MM.1S (cell line): ENCODE measurements at regions not wholly inside any gene's neighbourhood (a gene's known extent, or its start where the extent isn't known, plus 50 kb on each side); places are given as distances from the start of the nearest gene placed in this dataset.

Experiments used
- DNase-seq: peaks from one replicate; pipeline ENCODE4 v3.0.0-alpha.2; 2015
- H2AFZ ChIP-seq: fragments of 300-600 bp; sonication (generic); 2 replicates; pipeline ENCODE4 v1.6.0; 2016; ENCODE audit warnings: antibody characterized with exemption, low read length
- H3F3A ChIP-seq: fragments of 300-600 bp; sonication (generic); 2 replicates; pipeline ENCODE4 v1.6.1; 2016; ENCODE audit warnings: mild to moderate bottlenecking, antibody characterized with exemption, low read length, moderate library complexity, mixed read lengths; ENCODE audit not compliant: insufficient read depth
- H3K27ac ChIP-seq: fragments of 300-600 bp; sonication (generic); 2 replicates; pipeline ENCODE4 v1.5.1; 2016; ENCODE audit warnings: mild to moderate bottlenecking, low read length
- H3K27me3 ChIP-seq: fragments of 300-600 bp; sonication (generic); replicated peaks from 2 replicates; pipeline ENCODE4 v1.6.0; 2016; ENCODE audit warnings: low read length; ENCODE audit not compliant: insufficient read depth
- H3K36me3 ChIP-seq: fragments of 300-600 bp; sonication (generic); replicated peaks from 2 replicates; pipeline ENCODE4 v1.6.1; 2016; ENCODE audit warnings: mild to moderate bottlenecking, low read length, mixed read lengths; ENCODE audit not compliant: insufficient read depth
- H3K4me1 ChIP-seq: fragments of 300-600 bp; sonication (generic); 2 replicates; pipeline ENCODE4 v1.6.1; 2016; ENCODE audit warnings: low read length, mixed read lengths
- H3K4me2 ChIP-seq: fragments of 300-600 bp; sonication (generic); 2 replicates; pipeline ENCODE4 v1.6.0; 2016; ENCODE audit warnings: low read depth, low read length
- H3K4me3 ChIP-seq: fragments of 300-600 bp; sonication (generic); 2 replicates; pipeline ENCODE4 v1.5.1; 2016; ENCODE audit warnings: low read length, mixed read lengths
- H3K79me2 ChIP-seq: fragments of 300-600 bp; sonication (generic); 2 replicates; pipeline ENCODE4 v1.6.1; 2016; ENCODE audit warnings: mixed run types, low read length, mixed read lengths
- H3K9ac ChIP-seq: fragments of 300-600 bp; sonication (generic); 2 replicates; pipeline ENCODE4 v1.6.1; 2016; ENCODE audit warnings: low read length, mixed read lengths
- H3K9me2 ChIP-seq: fragments of 300-600 bp; sonication (generic); replicated peaks from 2 replicates; pipeline ENCODE4 v1.6.1; 2016; ENCODE audit warnings: mild to moderate bottlenecking, low read length, mixed read lengths; ENCODE audit not compliant: insufficient read depth
- H3K9me3 ChIP-seq: fragments of 300-600 bp; sonication (generic); replicated peaks from 2 replicates; pipeline ENCODE4 v1.6.1; 2016; ENCODE audit warnings: mild to moderate bottlenecking, low read length, mixed read lengths; ENCODE audit not compliant: insufficient read depth
- H4K20me1 ChIP-seq: fragments of 300-600 bp; sonication (generic); 2 replicates; pipeline ENCODE4 v1.6.1; 2016; ENCODE audit warnings: mild to moderate bottlenecking, low read length, moderate library complexity, mixed read lengths; ENCODE audit not compliant: insufficient read depth
- CTCF ChIP-seq: fragments of 300-600 bp; sonication (generic); IDR thresholded peaks from 2 replicates; pipeline ENCODE4 v1.5.1; 2016; ENCODE audit warnings: antibody characterized with exemption, low read length, mixed read lengths
- EZH2 ChIP-seq: fragments of 300-600 bp; sonication (generic); optimal IDR thresholded peaks from 2 replicates; pipeline ENCODE3; 2017; ENCODE audit warnings: low read depth, mild to moderate bottlenecking, antibody characterized with exemption, low read length, mixed read lengths
- EZH2phosphoT487 ChIP-seq: fragments of 300-600 bp; sonication (generic); IDR thresholded peaks from 2 replicates; pipeline ENCODE4 v1.6.1; 2018; ENCODE audit warnings: antibody characterized with exemption, low read length

- DNase-seq: no peak
- Histone ChIP-seq H4K20me1 (no peaks in the 10 kb centered on the region), H3K9me2 (no peaks in the 10 kb centered on the region), H3K79me2 (no peaks in the 10 kb centered on the region), H2AFZ (no peak overlapping the region), H3K4me2 (no peak overlapping the region), H3K27ac (no peak overlapping the region), H3K4me1 (peaks cover 8% of the 10 kb centered on the region; the same call in 1 of the 2 replicates), H3F3A (no peaks in the 10 kb centered on the region), H3K36me3 (no peaks in the 10 kb centered on the region), H3K4me3 (no peak overlapping the region), H3K27me3 (no peaks in the 10 kb centered on the region), H3K9me3 (no peaks in the 10 kb centered on the region), H3K9ac (no peak overlapping the region)
- no peak for TF ChIP-seq EZH2
- TF ChIP-seq EZH2phosphoT487: no peak
- TF ChIP-seq CTCF: no peak
Observed at GRCh38 chr7:138237995-138238394, 161.7 kb downstream of the AKR1D1 start.

- H3K9me2 ChIP-seq: no peaks in the 10 kb centered on the region
- no peak for TF ChIP-seq EZH2
- TF ChIP-seq CTCF: no peak
- TF ChIP-seq EZH2phosphoT487: no peak
- no peak overlapping the region for H3K9ac ChIP-seq
- no peaks in the 10 kb centered on the region for H3F3A ChIP-seq
- no peak overlapping the region for H3K4me3 ChIP-seq
- H3K4me2 ChIP-seq: no peak overlapping the region
- H3K4me1 ChIP-seq: peaks cover 8% of the 10 kb centered on the region; the same call in 1 of the 2 replicates
- H3K27me3 ChIP-seq: no peaks in the 10 kb centered on the region
- H3K9me3 ChIP-seq: no peaks in the 10 kb centered on the region
- DNase-seq: peak; percentile 46
- no peaks in the 10 kb centered on the region for H4K20me1 ChIP-seq
- H2AFZ ChIP-seq: no peak overlapping the region
- no peak overlapping the region for H3K27ac ChIP-seq
- no peaks in the 10 kb centered on the region for H3K79me2 ChIP-seq
- no peaks in the 10 kb centered on the region for H3K36me3 ChIP-seq
Observed at GRCh38 chr7:138238734-138239659, 162.7 kb downstream of the AKR1D1 start.

DNA sequence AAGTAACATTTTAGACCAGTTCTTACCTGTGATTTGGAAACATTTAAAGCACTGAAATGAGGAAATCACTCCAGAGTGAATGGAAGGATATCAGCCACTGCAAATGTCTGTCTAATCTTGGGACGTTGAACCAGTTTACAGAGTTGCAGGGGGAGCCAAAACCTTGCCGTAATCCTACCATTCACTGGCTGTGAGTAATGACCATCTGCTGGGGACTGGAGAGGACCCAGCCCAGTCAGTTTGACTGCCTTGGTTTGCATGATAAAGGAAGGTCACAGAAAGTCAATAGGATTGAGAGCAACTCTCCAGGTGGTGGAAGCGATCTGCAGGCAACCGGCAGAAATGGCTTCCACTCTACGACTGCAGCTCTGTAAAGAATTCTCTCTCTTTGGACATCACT, 167.2 kb downstream of the AKR1D1 start:
- no peaks in the 10 kb centered on the region for H3K27me3 ChIP-seq
- no peaks in the 10 kb centered on the region for H3K9me3 ChIP-seq
- no peaks in the 10 kb centered on the region for H3F3A ChIP-seq
- peaks cover 8% of the 10 kb centered on the region; the same call in 1 of the 2 replicates for H3K4me1 ChIP-seq
- no peak overlapping the region for H3K27ac ChIP-seq
- H3K4me3 ChIP-seq: no peak overlapping the region
- H3K4me2 ChIP-seq: no peak overlapping the region
- no peaks in the 10 kb centered on the region for H4K20me1 ChIP-seq
- H2AFZ ChIP-seq: no peak overlapping the region
- DNase-seq: no peak
- no peaks in the 10 kb centered on the region for H3K9me2 ChIP-seq
- TF ChIP-seq EZH2: no peak
- TF ChIP-seq CTCF: no peak
- TF ChIP-seq EZH2phosphoT487: no peak
- no peaks in the 10 kb centered on the region for H3K79me2 ChIP-seq
- H3K36me3 ChIP-seq: no peaks in the 10 kb centered on the region
- no peak overlapping the region for H3K9ac ChIP-seq
